Glutamatergic neuron (in vitro differentiated cells): ENCODE measurements at regions not wholly inside any gene's neighbourhood (a gene's known extent, or its start where the extent isn't known, plus 50 kb on each side); places are given as distances from the start of the nearest gene placed in this dataset.

Experiments
- DNase-seq: peaks from one replicate; pipeline ENCODE4 v3.0.0; 2022
- H3K27ac Mint-ChIP-seq: one replicate; pipeline ENCODE4 v1.8.0; 2020; ENCODE audit warnings: mild to moderate bottlenecking, mixed read lengths, inconsistent platforms; ENCODE audit not compliant: unreplicated experiment
- H3K27me3 Mint-ChIP-seq: one replicate; pipeline ENCODE4 v1.8.0; 2020; ENCODE audit warnings: mild to moderate bottlenecking, moderate library complexity, mixed read lengths, inconsistent platforms; ENCODE audit not compliant: unreplicated experiment
- H3K36me3 Mint-ChIP-seq: one replicate; pipeline ENCODE4 v1.8.0; 2020; ENCODE audit warnings: mild to moderate bottlenecking, mixed read lengths, inconsistent platforms; ENCODE audit not compliant: unreplicated experiment
- H3K4me1 Mint-ChIP-seq: one replicate; pipeline ENCODE4 v1.8.0; 2020; ENCODE audit warnings: mild to moderate bottlenecking, low read depth, mixed read lengths, inconsistent platforms; ENCODE audit not compliant: unreplicated experiment
- H3K4me3 Mint-ChIP-seq: one replicate; pipeline ENCODE4 v1.8.0; 2020; ENCODE audit warnings: mild to moderate bottlenecking, mixed read lengths, inconsistent platforms; ENCODE audit not compliant: unreplicated experiment
- H3K9me3 Mint-ChIP-seq: one replicate; pipeline ENCODE4 v1.8.0; 2020; ENCODE audit warnings: mild to moderate bottlenecking, moderate library complexity, mixed read lengths, inconsistent platforms; ENCODE audit not compliant: unreplicated experiment
- CTCF ChIP-seq: fragments of 200-600 bp; sonication (generic); IDR thresholded peaks from one replicate; pipeline ENCODE4 v1.5.0; 2021; ENCODE audit not compliant: partially characterized antibody, unreplicated experiment

GRCh38 chr21:38121888-38122720 is 134.7 kb upstream of the KCNJ15 start:
- no peak for TF ChIP-seq CTCF
- H3K4me1 Mint-ChIP-seq = no peaks in the 10 kb centered on the region
- H3K27ac Mint-ChIP-seq = no peak overlapping the region
- no peak overlapping the region for H3K4me3 Mint-ChIP-seq
- no peaks in the 10 kb centered on the region for H3K36me3 Mint-ChIP-seq
- DNase-seq = no peak
- peaks cover 2% of the 10 kb centered on the region for H3K9me3 Mint-ChIP-seq
- no peaks in the 10 kb centered on the region for H3K27me3 Mint-ChIP-seq

DNA sequence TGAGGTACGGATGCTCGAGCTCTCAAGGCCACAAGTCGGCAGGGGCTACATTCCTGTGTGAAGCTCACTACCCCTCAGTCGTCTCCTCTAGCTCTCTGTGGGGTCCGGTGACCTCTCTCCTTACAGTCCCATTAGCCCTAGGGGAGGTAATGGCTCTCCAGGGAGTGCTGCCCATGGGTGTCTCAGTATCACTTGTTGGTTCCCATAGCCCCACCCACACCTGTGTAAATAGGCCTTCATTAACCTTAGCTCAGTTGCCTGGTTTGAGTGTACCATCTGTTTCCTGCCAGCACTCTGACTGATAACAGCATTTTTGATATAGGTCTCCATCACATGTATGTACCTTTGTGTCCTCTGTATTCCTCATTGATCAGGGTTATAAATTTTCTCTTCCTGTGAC is 133.2 kb upstream of the KCNJ15 start:
- no peak for DNase-seq
- H3K4me3 Mint-ChIP-seq = no peak overlapping the region
- H3K27ac Mint-ChIP-seq = no peak overlapping the region
- H3K27me3 Mint-ChIP-seq = no peaks in the 10 kb centered on the region
- H3K36me3 Mint-ChIP-seq = no peaks in the 10 kb centered on the region
- H3K9me3 Mint-ChIP-seq = peaks cover 2% of the 10 kb centered on the region
- TF ChIP-seq CTCF = no peak
- no peaks in the 10 kb centered on the region for H3K4me1 Mint-ChIP-seq

DNA sequence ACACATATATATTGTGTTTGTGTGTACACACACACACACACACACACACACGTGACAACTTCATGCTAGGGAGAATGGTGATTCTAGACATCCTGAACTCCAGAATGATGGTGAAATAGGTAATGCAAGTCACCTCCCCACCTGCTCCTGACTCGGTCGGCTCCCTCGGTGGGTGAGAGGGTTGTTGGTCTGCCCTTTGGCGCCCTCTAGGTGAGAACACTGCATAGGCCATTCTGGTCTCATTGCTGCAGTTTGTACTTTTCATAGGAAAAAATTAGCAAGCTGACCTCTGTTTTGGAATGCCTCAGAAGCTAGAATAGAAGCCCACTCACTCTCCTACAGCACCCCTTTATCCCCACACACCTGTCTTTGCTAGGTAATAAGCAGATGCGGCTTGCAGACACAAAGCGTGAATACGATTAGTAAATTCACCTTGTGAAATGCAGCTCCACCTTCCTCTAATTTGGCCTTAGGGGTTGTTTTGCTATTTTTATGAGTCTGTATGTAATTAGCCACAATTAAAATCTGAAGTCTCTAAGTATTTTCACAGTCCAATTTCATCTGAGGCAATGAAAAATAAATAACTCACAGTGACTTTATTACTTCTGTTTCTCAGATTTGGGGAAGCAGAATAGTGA is 130.0 kb upstream of the KCNJ15 start:
- peak; percentile 75 for TF ChIP-seq CTCF
- H3K36me3 Mint-ChIP-seq = no peaks in the 10 kb centered on the region
- peak; percentile 84 for DNase-seq
- H3K9me3 Mint-ChIP-seq = peaks cover 2% of the 10 kb centered on the region
- no peaks in the 10 kb centered on the region for H3K4me1 Mint-ChIP-seq
- H3K27ac Mint-ChIP-seq = no peak overlapping the region
- no peak overlapping the region for H3K4me3 Mint-ChIP-seq
- H3K27me3 Mint-ChIP-seq = no peaks in the 10 kb centered on the region

DNA sequence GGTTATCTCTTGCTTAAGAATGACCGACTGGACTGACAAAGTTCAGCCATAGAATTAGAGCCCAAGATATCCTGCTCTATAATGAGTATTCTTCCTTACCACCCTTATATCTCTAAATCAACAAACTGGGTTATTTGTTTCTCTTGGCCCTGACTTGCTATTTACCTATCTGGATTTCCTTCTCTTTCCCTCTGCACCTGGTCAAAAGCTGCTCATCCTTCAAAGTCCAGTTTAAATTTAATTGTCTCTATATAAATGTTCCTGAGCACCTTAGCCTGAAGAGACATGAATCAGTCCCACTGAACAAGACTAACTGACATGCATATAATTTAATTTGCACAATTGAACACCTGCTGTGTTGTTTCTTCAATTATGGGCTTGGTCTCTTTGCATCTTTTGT is 127.1 kb upstream of the KCNJ15 start:
- TF ChIP-seq CTCF = no peak
- no peak overlapping the region for H3K27ac Mint-ChIP-seq
- H3K36me3 Mint-ChIP-seq = no peaks in the 10 kb centered on the region
- H3K9me3 Mint-ChIP-seq = no peaks in the 10 kb centered on the region
- no peak for DNase-seq
- H3K4me3 Mint-ChIP-seq = no peak overlapping the region
- peaks cover 3% of the 10 kb centered on the region for H3K4me1 Mint-ChIP-seq
- no peaks in the 10 kb centered on the region for H3K27me3 Mint-ChIP-seq

- no peak for TF ChIP-seq CTCF
- Mint-ChIP-seq H3K4me3 (no peak overlapping the region), H3K9me3 (no peaks in the 10 kb centered on the region), H3K27me3 (no peaks in the 10 kb centered on the region), H3K4me1 (peaks cover 3% of the 10 kb centered on the region), H3K36me3 (no peaks in the 10 kb centered on the region), H3K27ac (no peak overlapping the region)
- DNase-seq = no peak
These were observed 123.6 kb upstream of the KCNJ15 start for GRCh38 chr21:38133240-38133639.
